ENCODE measurements at regions not wholly inside any gene's neighbourhood (a gene's known extent, or its start where the extent isn't known, plus 50 kb on each side); places are given as distances from the start of the nearest gene placed in this dataset.

GRCh38 chr6:14396826-14397517 is 279.4 kb downstream of the CD83 start:
- TF ChIP-seq, protein P1, sequence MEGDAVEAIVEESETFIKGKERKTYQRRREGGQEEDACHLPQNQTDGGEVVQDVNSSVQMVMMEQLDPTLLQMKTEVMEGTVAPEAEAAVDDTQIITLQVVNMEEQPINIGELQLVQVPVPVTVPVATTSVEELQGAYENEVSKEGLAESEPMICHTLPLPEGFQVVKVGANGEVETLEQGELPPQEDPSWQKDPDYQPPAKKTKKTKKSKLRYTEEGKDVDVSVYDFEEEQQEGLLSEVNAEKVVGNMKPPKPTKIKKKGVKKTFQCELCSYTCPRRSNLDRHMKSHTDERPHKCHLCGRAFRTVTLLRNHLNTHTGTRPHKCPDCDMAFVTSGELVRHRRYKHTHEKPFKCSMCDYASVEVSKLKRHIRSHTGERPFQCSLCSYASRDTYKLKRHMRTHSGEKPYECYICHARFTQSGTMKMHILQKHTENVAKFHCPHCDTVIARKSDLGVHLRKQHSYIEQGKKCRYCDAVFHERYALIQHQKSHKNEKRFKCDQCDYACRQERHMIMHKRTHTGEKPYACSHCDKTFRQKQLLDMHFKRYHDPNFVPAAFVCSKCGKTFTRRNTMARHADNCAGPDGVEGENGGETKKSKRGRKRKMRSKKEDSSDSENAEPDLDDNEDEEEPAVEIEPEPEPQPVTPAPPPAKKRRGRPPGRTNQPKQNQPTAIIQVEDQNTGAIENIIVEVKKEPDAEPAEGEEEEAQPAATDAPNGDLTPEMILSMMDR (IDR thresholded peaks at IDR 0.05; ENCODE audit: low read depth, low read length), result no peak
- H3K4me3 ChIP-seq (ENCODE audit: low read depth, low read length), result no peak overlapping the region

GRCh38 chr6:14397518-14397901 is 279.9 kb downstream of the CD83 start:
- TF ChIP-seq, protein P1 (IDR thresholded peaks at IDR 0.05; ENCODE audit: low read depth, low read length), result no peak
- H3K4me3 ChIP-seq (ENCODE audit: low read depth, low read length), result no peak overlapping the region

DNA sequence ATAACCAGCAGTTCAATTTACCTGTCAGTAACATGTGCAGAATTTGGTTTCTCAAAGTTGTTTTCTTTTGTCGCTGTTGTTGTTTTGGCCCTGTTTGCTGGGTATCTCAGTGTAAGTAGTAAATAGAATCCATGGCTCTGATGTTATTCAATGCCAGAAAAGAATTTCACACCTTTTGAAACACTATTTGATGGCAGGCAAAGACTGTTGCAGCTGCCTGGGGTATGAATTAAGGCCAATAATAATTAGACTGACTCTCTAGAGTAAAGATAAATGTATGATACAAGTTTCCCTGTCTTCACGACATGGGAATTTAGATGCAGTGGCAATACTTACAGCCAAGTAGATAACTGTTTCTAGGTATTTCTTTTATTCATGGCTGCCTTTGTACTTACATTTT is 281.4 kb downstream of the CD83 start:
- TF ChIP-seq, protein P1 (IDR thresholded peaks at IDR 0.05; ENCODE audit: low read depth, low read length), result no peak
- H3K4me3 ChIP-seq (ENCODE audit: low read depth, low read length), result no peak overlapping the region

- TF ChIP-seq, protein P1 (IDR thresholded peaks at IDR 0.05; ENCODE audit: low read depth, low read length), result no peak
- H3K4me3 ChIP-seq (ENCODE audit: low read depth, low read length), result no peak overlapping the region
These were observed 282.1 kb downstream of the CD83 start for GRCh38 chr6:14399635-14400034.

GRCh38 chr6:14401246-14401645 is 283.7 kb downstream of the CD83 start:
- H3K4me3 ChIP-seq (ENCODE audit: low read depth, low read length), result no peak overlapping the region
- TF ChIP-seq, protein P1 (IDR thresholded peaks at IDR 0.05; ENCODE audit: low read depth, low read length), result no peak

GRCh38 chr6:14406614-14407331 is 289.2 kb downstream of the CD83 start:
- H3K4me3 ChIP-seq (ENCODE audit: low read depth, low read length), result no peak overlapping the region

DNA sequence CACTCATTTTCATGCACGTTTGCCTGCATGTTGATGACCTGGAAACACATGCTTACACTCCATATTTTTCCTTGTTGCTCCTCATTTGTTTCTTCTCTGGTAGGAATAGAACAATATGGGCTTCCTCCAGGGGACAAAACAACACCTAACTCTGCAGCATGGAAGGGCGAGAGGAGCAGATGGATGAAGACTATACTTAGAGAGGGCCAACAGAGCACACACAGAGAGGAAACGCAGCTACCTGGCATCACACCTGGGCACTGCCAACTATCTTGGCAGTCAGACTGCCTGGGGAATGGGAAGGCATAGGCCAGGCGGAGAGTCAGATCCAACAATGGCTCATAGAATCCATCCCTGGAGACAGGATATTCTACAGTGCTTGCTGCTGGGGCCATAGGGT is 290.9 kb downstream of the CD83 start:
- TF ChIP-seq, protein P1 (IDR thresholded peaks at IDR 0.05; ENCODE audit: low read depth, low read length), result no peak
- H3K4me3 ChIP-seq (ENCODE audit: low read depth, low read length), result no peak overlapping the region

More at GRCh38 chr6:14406614-14407331, 289.2 kb downstream of the CD83 start:
- TF ChIP-seq, protein P1 (IDR thresholded peaks at IDR 0.05; ENCODE audit: low read depth, low read length), result no peak

Data from WI38 (cell line).